T-helper 17 cell (primary cell): ENCODE measurements at regions not wholly inside any gene's neighbourhood (a gene's known extent, or its start where the extent isn't known, plus 50 kb on each side); places are given as distances from the start of the nearest gene placed in this dataset.

Source experiments
- ATAC-seq: fragments of 150-1000 bp; cut with Tn5 transposase; 2 replicates; pipeline ENCODE4 v1.10.0; 2021; ENCODE audit warnings: mild to moderate bottlenecking, moderate library complexity
- DNase-seq, 3 donors: peaks; one replicate each; pipeline versions ENCODE4 v3.0.0 to v3.0.0-alpha.2; 2020 to 2021
- H3K9me3 ChIP-seq: one replicate; pipeline ENCODE4 v1.7.0; 2013; ENCODE audit warnings: low read length, mild to moderate bottlenecking; ENCODE audit not compliant: control insufficient read depth, poor library complexity, severe bottlenecking
- H3K27ac Mint-ChIP-seq: one replicate; pipeline ENCODE4 v1.8.0; 2022; ENCODE audit warnings: mild to moderate bottlenecking, moderate library complexity, mixed read lengths
- H3K27me3 Mint-ChIP-seq: one replicate; pipeline ENCODE4 v1.8.0; 2022; ENCODE audit warnings: mixed read lengths
- H3K36me3 Mint-ChIP-seq: one replicate; pipeline ENCODE4 v1.8.0; 2022; ENCODE audit warnings: low read depth, mixed read lengths
- H3K4me1 Mint-ChIP-seq: one replicate; pipeline ENCODE4 v1.8.0; 2022; ENCODE audit warnings: mild to moderate bottlenecking, mixed read lengths
- H3K4me3 Mint-ChIP-seq: one replicate; pipeline ENCODE4 v1.8.0; 2022; ENCODE audit warnings: mild to moderate bottlenecking, moderate library complexity, mixed read lengths

GRCh38 chr3:160622263-160623045 lies 54.5 kb upstream of the ARL14 start:
- Mint-ChIP-seq H3K36me3 (no peaks in the 10 kb centered on the region), H3K4me3 (no peak overlapping the region), H3K27me3 (peaks cover 29% of the 10 kb centered on the region), H3K4me1 (no peaks in the 10 kb centered on the region), H3K27ac (no peak overlapping the region)
- no peak for DNase-seq
- no peaks in the 10 kb centered on the region for H3K9me3 ChIP-seq
- ATAC-seq: no peak

GRCh38 chr3:160618878-160619277 lies 53.5 kb upstream of the KPNA4 start:
- H3K27me3 Mint-ChIP-seq: peaks cover 31% of the 10 kb centered on the region
- ATAC-seq: no peak
- no peak for DNase-seq
- H3K9me3 ChIP-seq: no peaks in the 10 kb centered on the region
- no peak overlapping the region for H3K27ac Mint-ChIP-seq
- H3K36me3 Mint-ChIP-seq: no peaks in the 10 kb centered on the region
- H3K4me1 Mint-ChIP-seq: no peaks in the 10 kb centered on the region
- no peak overlapping the region for H3K4me3 Mint-ChIP-seq

GRCh38 chr3:160618363-160618762 lies 53.0 kb upstream of the KPNA4 start:
- Mint-ChIP-seq H3K36me3 (no peaks in the 10 kb centered on the region), H3K27me3 (peaks cover 36% of the 10 kb centered on the region), H3K4me1 (no peaks in the 10 kb centered on the region), H3K4me3 (no peak overlapping the region), H3K27ac (no peak overlapping the region)
- ATAC-seq (no peak), DNase-seq (no peak)
- no peaks in the 10 kb centered on the region for H3K9me3 ChIP-seq

- no peaks in the 10 kb centered on the region for H3K9me3 ChIP-seq
- ATAC-seq (no peak), DNase-seq (no peak)
- Mint-ChIP-seq H3K27me3 (peaks cover 44% of the 10 kb centered on the region), H3K27ac (no peak overlapping the region), H3K4me3 (no peak overlapping the region), H3K36me3 (no peaks in the 10 kb centered on the region), H3K4me1 (no peaks in the 10 kb centered on the region)
Observed at GRCh38 chr3:160617636-160618035, 52.3 kb upstream of the KPNA4 start.

- DNase-seq (no peak), ATAC-seq (no peak)
- Mint-ChIP-seq H3K27me3 (peaks cover 48% of the 10 kb centered on the region), H3K36me3 (no peaks in the 10 kb centered on the region), H3K4me1 (no peaks in the 10 kb centered on the region), H3K4me3 (no peak overlapping the region), H3K27ac (no peak overlapping the region)
- H3K9me3 ChIP-seq: no peaks in the 10 kb centered on the region
Observed at GRCh38 chr3:160616716-160617115, 51.3 kb upstream of the KPNA4 start.

- H3K27me3 Mint-ChIP-seq: peaks cover 52% of the 10 kb centered on the region
Observed at GRCh38 chr3:160616311-160616710, 50.9 kb upstream of the KPNA4 start.

More at GRCh38 chr3:160616311-160616710, 50.9 kb upstream of the KPNA4 start:
- Mint-ChIP-seq H3K27ac (no peak overlapping the region), H3K4me1 (no peaks in the 10 kb centered on the region), H3K4me3 (no peak overlapping the region), H3K36me3 (no peaks in the 10 kb centered on the region)
- ATAC-seq: no peak
- H3K9me3 ChIP-seq: no peaks in the 10 kb centered on the region
- DNase-seq: no peak
